Skeletal muscle tissue (tissue), 3 donors: ENCODE measurements at regions not wholly inside any gene's neighbourhood (a gene's known extent, or its start where the extent isn't known, plus 50 kb on each side); places are given as distances from the start of the nearest gene placed in this dataset.

ENCODE experiments used
- H3K27ac ChIP-seq: one replicate; pipeline ENCODE4 v1.7.0; 2013; ENCODE audit warnings: mild to moderate bottlenecking, low read depth, low read length, inconsistent platforms
- H3K27me3 ChIP-seq, 3 donors: one replicate each; pipeline ENCODE4 v1.7.0; 2013; ENCODE audit warnings: low read length in 3 of 3; ENCODE audit not compliant: control insufficient read depth in 3 of 3, insufficient read depth in 3 of 3
- H3K36me3 ChIP-seq, 3 donors: one replicate each; pipeline ENCODE4 v1.7.0; 2013; ENCODE audit warnings: low read length in 3 of 3; ENCODE audit not compliant: control insufficient read depth in 3 of 3, insufficient read depth in 3 of 3
- H3K4me1 ChIP-seq, 3 donors: one replicate each; pipeline ENCODE4 v1.7.0; 2013; ENCODE audit warnings: low read length in 3 of 3, mild to moderate bottlenecking in 3 of 3; ENCODE audit not compliant: control insufficient read depth in 3 of 3, insufficient read depth in 3 of 3
- H3K4me3 ChIP-seq, 3 donors: one replicate each; pipeline ENCODE4 v1.7.0; 2013; ENCODE audit warnings: low read length in 3 of 3
- H3K9ac ChIP-seq, 3 donors: one replicate each; pipeline ENCODE4 v1.7.0; 2013; ENCODE audit warnings: low read length in 3 of 3, mild to moderate bottlenecking in 3 of 3, moderate library complexity in 2 of 3, low read depth in 1 of 3
- H3K9me3 ChIP-seq, 3 donors: one replicate each; pipeline ENCODE4 v1.7.0; 2013; ENCODE audit warnings: low read length in 3 of 3; ENCODE audit not compliant: control insufficient read depth in 3 of 3
- donor health status: Osteomylitis.

- Histone ChIP-seq H3K9ac (no peak overlapping the region), H3K4me1 (peaks cover 10 to 23% (median 11%) of the 10 kb centered on the region in 3 donors), H3K27ac (no peak overlapping the region), H3K36me3 (no peaks in the 10 kb centered on the region), H3K4me3 (no peak overlapping the region), H3K9me3 (no peaks in the 10 kb centered on the region), H3K27me3 (no peaks in the 10 kb centered on the region)
Observed at GRCh38 chr13:30116379-30116778, 191.0 kb downstream of the KATNAL1 start.

GRCh38 chr13:30115257-30115600 is 192.1 kb downstream of the KATNAL1 start:
- Histone ChIP-seq H3K27ac (no peak overlapping the region), H3K4me1 (peaks cover 10 to 23% (median 11%) of the 10 kb centered on the region in 3 donors), H3K9ac (peak overlapping the region; percentile 24 to 82 (median 44)), H3K9me3 (no peaks in the 10 kb centered on the region), H3K27me3 (no peaks in the 10 kb centered on the region), H3K36me3 (no peaks in the 10 kb centered on the region), H3K4me3 (peak overlapping the region; percentile 64 to 71 (median 68))

GRCh38 chr13:30114571-30115256 is 192.6 kb downstream of the KATNAL1 start:
- H3K4me1 ChIP-seq: peaks cover 10 to 23% (median 11%) of the 10 kb centered on the region in 3 donors
- peak overlapping the region; percentile 64 to 71 (median 68) for H3K4me3 ChIP-seq
- no peaks in the 10 kb centered on the region for H3K9me3 ChIP-seq
- no peaks in the 10 kb centered on the region for H3K27me3 ChIP-seq
- no peaks in the 10 kb centered on the region for H3K36me3 ChIP-seq
- H3K27ac ChIP-seq: peak overlapping the region; percentile 55
- peak overlapping the region; percentile 24 to 82 (median 44) for H3K9ac ChIP-seq

- H3K9ac ChIP-seq: peak overlapping the region in 2 of 3 donors; percentile 15 to 82
- H3K9me3 ChIP-seq: no peaks in the 10 kb centered on the region
- H3K27ac ChIP-seq: peak overlapping the region; percentile 55
- peak overlapping the region; percentile 32 to 68 (median 64) for H3K4me3 ChIP-seq
- H3K4me1 ChIP-seq: peaks cover 10 to 23% (median 11%) of the 10 kb centered on the region in 3 donors
- no peaks in the 10 kb centered on the region for H3K27me3 ChIP-seq
- H3K36me3 ChIP-seq: no peaks in the 10 kb centered on the region
Observed at GRCh38 chr13:30113983-30114570, 193.3 kb downstream of the KATNAL1 start.

- H3K9ac ChIP-seq: no peak overlapping the region
- no peaks in the 10 kb centered on the region for H3K27me3 ChIP-seq
- H3K27ac ChIP-seq: peak overlapping the region; percentile 55
Observed at GRCh38 chr13:30113551-30113950, 193.8 kb downstream of the KATNAL1 start.

GRCh38 chr13:30112602-30113435 is 194.5 kb downstream of the KATNAL1 start:
- no peaks in the 10 kb centered on the region for H3K27me3 ChIP-seq
- H3K9me3 ChIP-seq: no peaks in the 10 kb centered on the region
- no peaks in the 10 kb centered on the region for H3K36me3 ChIP-seq
- H3K4me3 ChIP-seq: peak overlapping the region in 2 of 3 donors; percentile 37 to 51
- no peak overlapping the region for H3K9ac ChIP-seq
- H3K27ac ChIP-seq: peak overlapping the region; percentile 55
- peaks cover 10 to 23% (median 11%) of the 10 kb centered on the region in 3 donors for H3K4me1 ChIP-seq

More at GRCh38 chr13:30113551-30113950, 193.8 kb downstream of the KATNAL1 start:
- Histone ChIP-seq H3K4me1 (peaks cover 10 to 23% (median 11%) of the 10 kb centered on the region in 3 donors), H3K4me3 (no peak overlapping the region), H3K36me3 (no peaks in the 10 kb centered on the region), H3K9me3 (no peaks in the 10 kb centered on the region)

- no peak overlapping the region for H3K4me3 ChIP-seq
- no peak overlapping the region for H3K9ac ChIP-seq
- H3K27me3 ChIP-seq: no peaks in the 10 kb centered on the region
- H3K4me1 ChIP-seq: peaks cover 10 to 23% (median 11%) of the 10 kb centered on the region in 3 donors
- H3K36me3 ChIP-seq: no peaks in the 10 kb centered on the region
- no peak overlapping the region for H3K27ac ChIP-seq
- no peaks in the 10 kb centered on the region for H3K9me3 ChIP-seq
Observed at GRCh38 chr13:30111810-30112209, 195.5 kb downstream of the KATNAL1 start.

- Histone ChIP-seq H3K9ac (no peak overlapping the region), H3K27ac (no peak overlapping the region), H3K36me3 (no peaks in the 10 kb centered on the region)
Observed at GRCh38 chr13:30110301-30111070, 196.9 kb downstream of the KATNAL1 start.

GRCh38 chr13:30109471-30110135 is 197.7 kb downstream of the KATNAL1 start:
- no peaks in the 10 kb centered on the region for H3K36me3 ChIP-seq

More at GRCh38 chr13:30110301-30111070, 196.9 kb downstream of the KATNAL1 start:
- H3K4me1 ChIP-seq: peaks cover 7 to 18% (median 11%) of the 10 kb centered on the region in 3 donors
- H3K27me3 ChIP-seq: no peaks in the 10 kb centered on the region
- no peaks in the 10 kb centered on the region for H3K9me3 ChIP-seq
- no peak overlapping the region for H3K4me3 ChIP-seq

More at GRCh38 chr13:30109471-30110135, 197.7 kb downstream of the KATNAL1 start:
- Histone ChIP-seq H3K4me3 (no peak overlapping the region), H3K9me3 (no peaks in the 10 kb centered on the region), H3K27me3 (no peaks in the 10 kb centered on the region), H3K27ac (no peak overlapping the region), H3K9ac (no peak overlapping the region), H3K4me1 (peaks cover 4 to 13% (median 6%) of the 10 kb centered on the region in 3 donors)
